ENCODE measurements at regions not wholly inside any gene's neighbourhood (a gene's known extent, or its start where the extent isn't known, plus 50 kb on each side); places are given as distances from the start of the nearest gene placed in this dataset.

- DNase-seq (ENCODE audit: low spot score), result no peak
These were observed 57.9 kb upstream of the CXCR4 start for GRCh38 chr2:136175868-136176267.

- DNase-seq (ENCODE audit: low spot score), result no peak
These were observed 57.5 kb upstream of the CXCR4 start for GRCh38 chr2:136175466-136175865.

- no peak for DNase-seq (ENCODE audit: low spot score)
These were observed 55.2 kb upstream of the CXCR4 start for GRCh38 chr2:136173126-136173525.

- DNase-seq (ENCODE audit: low spot score), result no peak
These were observed 53.3 kb upstream of the CXCR4 start for GRCh38 chr2:136171223-136171622.

GRCh38 chr2:136168720-136169119, 50.8 kb upstream of the CXCR4 start:
- DNase-seq (ENCODE audit: low spot score), result no peak

- DNase-seq (ENCODE audit: low spot score), result no peak
These were observed 49.9 kb upstream of the CXCR4 start for GRCh38 chr2:136167721-136168475.
